NB4 (cell line): ENCODE measurements at regions not wholly inside any gene's neighbourhood (a gene's known extent, or its start where the extent isn't known, plus 50 kb on each side); places are given as distances from the start of the nearest gene placed in this dataset.

Experiments
- CTCF ChIP-seq: IDR thresholded peaks from one replicate; pipeline ENCODE4 v1.5.1; 2012; ENCODE audit warnings: low read depth, low read length
- MAX ChIP-seq: IDR thresholded peaks from 2 replicates; pipeline ENCODE4 v1.6.1; 2011; ENCODE audit warnings: low read depth, low read length
- MYC ChIP-seq: IDR thresholded peaks from 2 replicates; pipeline ENCODE4 v1.6.1; 2011; ENCODE audit warnings: low read depth, low read length
- POLR2A ChIP-seq: IDR thresholded peaks from 2 replicates; pipeline ENCODE4 v1.6.1; 2011; ENCODE audit warnings: mild to moderate bottlenecking; ENCODE audit not compliant: insufficient read length; ENCODE audit errors: extremely low read depth

- TF ChIP-seq CTCF (no peak), MYC (no peak), POLR2A (no peak), MAX (no peak)
Measured at GRCh38 chr12:22781339-22781738, 156.4 kb downstream of the ETNK1 start.
